ENCODE measurements at regions not wholly inside any gene's neighbourhood (a gene's known extent, or its start where the extent isn't known, plus 50 kb on each side); places are given as distances from the start of the nearest gene placed in this dataset.

DNA sequence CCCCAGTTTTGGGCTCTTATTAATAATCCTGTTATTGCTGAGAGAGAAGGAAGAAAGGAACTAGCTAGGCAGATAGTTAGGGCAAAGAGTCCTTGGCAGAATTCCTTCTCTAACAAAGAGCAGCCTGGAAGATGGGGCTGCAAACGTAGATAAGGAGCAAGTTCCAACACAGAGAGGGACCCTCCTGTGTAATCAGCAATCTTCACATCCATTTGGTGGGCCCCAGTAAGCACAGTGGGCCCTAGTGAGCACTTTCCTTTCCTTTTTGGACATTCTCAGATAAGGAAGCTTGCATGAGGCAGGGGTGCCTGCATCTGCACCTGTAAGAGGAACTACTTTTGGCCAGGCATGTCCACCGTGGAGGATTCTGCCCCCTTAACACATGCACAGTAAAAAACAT lies 119.6 kb upstream of the SGO1 start (continued):
- TF ChIP-seq, protein P1, sequence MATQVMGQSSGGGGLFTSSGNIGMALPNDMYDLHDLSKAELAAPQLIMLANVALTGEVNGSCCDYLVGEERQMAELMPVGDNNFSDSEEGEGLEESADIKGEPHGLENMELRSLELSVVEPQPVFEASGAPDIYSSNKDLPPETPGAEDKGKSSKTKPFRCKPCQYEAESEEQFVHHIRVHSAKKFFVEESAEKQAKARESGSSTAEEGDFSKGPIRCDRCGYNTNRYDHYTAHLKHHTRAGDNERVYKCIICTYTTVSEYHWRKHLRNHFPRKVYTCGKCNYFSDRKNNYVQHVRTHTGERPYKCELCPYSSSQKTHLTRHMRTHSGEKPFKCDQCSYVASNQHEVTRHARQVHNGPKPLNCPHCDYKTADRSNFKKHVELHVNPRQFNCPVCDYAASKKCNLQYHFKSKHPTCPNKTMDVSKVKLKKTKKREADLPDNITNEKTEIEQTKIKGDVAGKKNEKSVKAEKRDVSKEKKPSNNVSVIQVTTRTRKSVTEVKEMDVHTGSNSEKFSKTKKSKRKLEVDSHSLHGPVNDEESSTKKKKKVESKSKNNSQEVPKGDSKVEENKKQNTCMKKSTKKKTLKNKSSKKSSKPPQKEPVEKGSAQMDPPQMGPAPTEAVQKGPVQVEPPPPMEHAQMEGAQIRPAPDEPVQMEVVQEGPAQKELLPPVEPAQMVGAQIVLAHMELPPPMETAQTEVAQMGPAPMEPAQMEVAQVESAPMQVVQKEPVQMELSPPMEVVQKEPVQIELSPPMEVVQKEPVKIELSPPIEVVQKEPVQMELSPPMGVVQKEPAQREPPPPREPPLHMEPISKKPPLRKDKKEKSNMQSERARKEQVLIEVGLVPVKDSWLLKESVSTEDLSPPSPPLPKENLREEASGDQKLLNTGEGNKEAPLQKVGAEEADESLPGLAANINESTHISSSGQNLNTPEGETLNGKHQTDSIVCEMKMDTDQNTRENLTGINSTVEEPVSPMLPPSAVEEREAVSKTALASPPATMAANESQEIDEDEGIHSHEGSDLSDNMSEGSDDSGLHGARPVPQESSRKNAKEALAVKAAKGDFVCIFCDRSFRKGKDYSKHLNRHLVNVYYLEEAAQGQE (IDR thresholded peaks at IDR 0.05; ENCODE audit: low read depth) = no peak
- TF ChIP-seq ELF1 (IDR thresholded peaks at IDR 0.05; ENCODE audit: borderline replicate concordance, low read depth) (no peak), ZNF274 (IDR thresholded peaks at IDR 0.05; ENCODE audit: low read depth, low read length) (no peak), RAD21 (IDR thresholded peaks at IDR 0.05; ENCODE audit: low read depth) (no peak)

DNA sequence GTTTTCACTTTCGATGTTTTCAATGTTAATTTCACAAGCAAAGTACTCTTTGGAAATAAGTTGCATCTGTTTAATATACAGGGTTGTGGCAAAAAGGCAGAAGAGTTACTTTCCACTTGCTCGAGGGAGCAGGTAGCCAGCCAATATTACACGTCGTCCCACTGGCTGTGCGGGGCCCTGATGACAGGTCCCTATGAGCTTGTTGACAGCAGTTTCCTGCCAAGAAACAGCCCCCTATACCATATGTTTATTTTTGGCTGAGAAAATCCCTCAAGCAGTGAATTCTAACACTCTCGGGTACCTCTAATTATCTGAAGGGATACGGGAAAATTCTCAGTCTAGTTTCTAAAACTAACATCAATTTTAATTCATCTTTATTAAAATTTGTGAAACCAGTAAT lies 116.8 kb upstream of the SGO1 start:
- H3K27ac ChIP-seq (ENCODE audit: low read depth, low read length) = no peak overlapping the region
- intact Hi-C loops (cut with micrococcal nuclease) = no loop called here
- ATAC-seq (no peak), DNase-seq (ENCODE audit: low read depth, low spot score) (no peak)
- TF ChIP-seq, protein P2, sequence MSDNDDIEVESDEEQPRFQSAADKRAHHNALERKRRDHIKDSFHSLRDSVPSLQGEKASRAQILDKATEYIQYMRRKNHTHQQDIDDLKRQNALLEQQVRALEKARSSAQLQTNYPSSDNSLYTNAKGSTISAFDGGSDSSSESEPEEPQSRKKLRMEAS (IDR thresholded peaks at IDR 0.05) = no peak
- TF ChIP-seq, protein P3, sequence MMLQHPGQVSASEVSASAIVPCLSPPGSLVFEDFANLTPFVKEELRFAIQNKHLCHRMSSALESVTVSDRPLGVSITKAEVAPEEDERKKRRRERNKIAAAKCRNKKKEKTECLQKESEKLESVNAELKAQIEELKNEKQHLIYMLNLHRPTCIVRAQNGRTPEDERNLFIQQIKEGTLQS (IDR thresholded peaks at IDR 0.05) = no peak
- TF ChIP-seq CEBPB (IDR thresholded peaks at IDR 0.05; ENCODE audit: low read depth) (no peak), SP1 (IDR thresholded peaks at IDR 0.05; ENCODE audit: low read depth) (no peak), SIN3A (IDR thresholded peaks at IDR 0.05; ENCODE audit: low read depth) (no peak), ZFX (IDR thresholded peaks at IDR 0.05) (no peak), YY1 (IDR thresholded peaks at IDR 0.05; ENCODE audit: extremely low read depth, insufficient replicate concordance, low read depth, low read length) (no peak)
- TF ChIP-seq, protein P4, sequence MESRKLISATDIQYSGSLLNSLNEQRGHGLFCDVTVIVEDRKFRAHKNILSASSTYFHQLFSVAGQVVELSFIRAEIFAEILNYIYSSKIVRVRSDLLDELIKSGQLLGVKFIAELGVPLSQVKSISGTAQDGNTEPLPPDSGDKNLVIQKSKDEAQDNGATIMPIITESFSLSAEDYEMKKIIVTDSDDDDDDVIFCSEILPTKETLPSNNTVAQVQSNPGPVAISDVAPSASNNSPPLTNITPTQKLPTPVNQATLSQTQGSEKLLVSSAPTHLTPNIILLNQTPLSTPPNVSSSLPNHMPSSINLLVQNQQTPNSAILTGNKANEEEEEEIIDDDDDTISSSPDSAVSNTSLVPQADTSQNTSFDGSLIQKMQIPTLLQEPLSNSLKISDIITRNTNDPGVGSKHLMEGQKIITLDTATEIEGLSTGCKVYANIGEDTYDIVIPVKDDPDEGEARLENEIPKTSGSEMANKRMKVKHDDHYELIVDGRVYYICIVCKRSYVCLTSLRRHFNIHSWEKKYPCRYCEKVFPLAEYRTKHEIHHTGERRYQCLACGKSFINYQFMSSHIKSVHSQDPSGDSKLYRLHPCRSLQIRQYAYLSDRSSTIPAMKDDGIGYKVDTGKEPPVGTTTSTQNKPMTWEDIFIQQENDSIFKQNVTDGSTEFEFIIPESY (IDR thresholded peaks at IDR 0.05; ENCODE audit: extremely low read depth, insufficient replicate concordance, low read length) = no peak
- H3K36me3 ChIP-seq (ENCODE audit: control insufficient read depth in 1 of 2, insufficient read depth in 2 of 2, low read length in 2 of 2) = no peaks in the 10 kb centered on the region
- no peak overlapping the region for H3K4me2 ChIP-seq (ENCODE audit: low read length)
- BruUV-seq (replicated peaks) = no TSS peak
- H3K9me3 ChIP-seq (ENCODE audit: control insufficient read depth in 1 of 2, insufficient read depth in 1 of 2, low read depth in 1 of 2, low read length in 2 of 2) = no peaks in the 10 kb centered on the region
- H3K27me3 ChIP-seq (ENCODE audit: insufficient read depth, low read length) = no peaks in the 10 kb centered on the region
- H4K20me1 ChIP-seq (ENCODE audit: insufficient read depth) = no peaks in the 10 kb centered on the region
- H3K79me2 ChIP-seq (ENCODE audit: insufficient read depth, low read length) = no peaks in the 10 kb centered on the region
- H3K4me1 ChIP-seq (ENCODE audit: control insufficient read depth in 1 of 2, insufficient read depth in 2 of 2, low read length in 2 of 2) = no peaks in the 10 kb centered on the region
- RAD21 ChIA-PET (ENCODE audit: low non-redundant PET in 1 of 2, low total read pairs in 2 of 2, uncharacterized antibody in 2 of 2, unreplicated experiment in 2 of 2) = no interaction called here
- no peak overlapping the region for H3K4me3 ChIP-seq (replicated peaks in 1 of 2; ENCODE audit: low read depth in 1 of 2, low read length in 2 of 2)
- POLR2A ChIA-PET = no interaction called here
- no peak overlapping the region for H3K9ac ChIP-seq (ENCODE audit: low read length)
- no peak overlapping the region for H2AFZ ChIP-seq (ENCODE audit: low read depth, low read length, poor library complexity, severe bottlenecking)
- CTCF ChIA-PET = no interaction called here
- no peaks in the 10 kb centered on the region for H3K9me2 ChIP-seq (ENCODE audit: insufficient read depth)

Data from HCT116 (cell line).